ENCODE measurements at regions not wholly inside any gene's neighbourhood (a gene's known extent, or its start where the extent isn't known, plus 50 kb on each side); places are given as distances from the start of the nearest gene placed in this dataset.

GRCh38 chr13:76225815-76226489 lies 589.8 kb downstream of the LMO7 start:
- H3K27me3 ChIP-seq (ENCODE audit: insufficient read depth, low read depth), result no peaks in the 10 kb centered on the region

DNA sequence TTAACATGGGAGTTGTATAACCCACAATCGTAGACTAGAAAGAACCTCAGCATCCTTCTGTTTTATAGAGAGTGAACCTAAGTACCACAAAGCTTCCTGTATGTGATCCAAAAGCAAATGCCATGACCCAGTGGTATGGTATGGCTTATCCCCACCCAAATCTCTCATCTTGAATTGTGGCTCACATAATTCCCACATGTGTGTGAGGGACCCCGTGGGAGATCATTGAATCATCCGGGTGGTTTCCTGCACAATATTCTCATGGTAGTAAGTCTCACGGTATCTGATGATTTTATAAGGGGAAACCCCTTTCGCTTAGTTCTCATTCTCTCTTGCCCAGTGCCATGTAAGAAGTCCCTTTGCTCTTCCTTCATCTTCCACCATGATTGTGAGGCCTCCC lies 587.9 kb downstream of the LMO7 start:
- Histone ChIP-seq H3K27me3 (ENCODE audit: insufficient read depth, low read depth) (no peaks in the 10 kb centered on the region), H3K9me3 (ENCODE audit: insufficient read depth, low read depth) (no peaks in the 10 kb centered on the region), H2AFZ (no peak overlapping the region), H3K4me1 (replicated peaks; ENCODE audit: insufficient read depth) (no peaks in the 10 kb centered on the region), H3K36me3 (ENCODE audit: low read depth) (no peaks in the 10 kb centered on the region), H3K79me2 (ENCODE audit: low read depth) (no peaks in the 10 kb centered on the region), H3F3A (ENCODE audit: insufficient read depth, low read depth) (no peaks in the 10 kb centered on the region), H4K20me1 (ENCODE audit: insufficient read depth) (no peaks in the 10 kb centered on the region), H3K4me3 (no peak overlapping the region), H3K27ac (no peak overlapping the region), H3K4me2 (no peak overlapping the region), H3K9me2 (ENCODE audit: insufficient read depth) (no peaks in the 10 kb centered on the region)
- ChIA-PET CTCF (no interaction called here), POLR2A (ENCODE audit: unreplicated experiment) (no interaction called here)
- TF ChIP-seq CTCF (conservative IDR thresholded peaks at IDR 0.05) (no peak), EZH2 (IDR thresholded peaks at IDR 0.05; ENCODE audit: low read depth) (no peak)
- intact Hi-C loops (cut with micrococcal nuclease; ENCODE audit: unreplicated experiment), result no loop called here
- no TSS peak for BruUV-seq (replicated peaks)
- DNase-seq, result no peak

More at GRCh38 chr13:76225815-76226489, 589.8 kb downstream of the LMO7 start:
- CTCF ChIA-PET, result no interaction called here
- Histone ChIP-seq H3K4me1 (replicated peaks; ENCODE audit: insufficient read depth) (no peaks in the 10 kb centered on the region), H3K27ac (no peak overlapping the region), H3K9me2 (ENCODE audit: insufficient read depth) (no peaks in the 10 kb centered on the region), H3F3A (ENCODE audit: insufficient read depth, low read depth) (no peaks in the 10 kb centered on the region), H4K20me1 (ENCODE audit: insufficient read depth) (no peaks in the 10 kb centered on the region), H3K36me3 (ENCODE audit: low read depth) (no peaks in the 10 kb centered on the region), H3K79me2 (ENCODE audit: low read depth) (no peaks in the 10 kb centered on the region), H3K4me3 (no peak overlapping the region), H3K9me3 (ENCODE audit: insufficient read depth, low read depth) (no peaks in the 10 kb centered on the region), H3K4me2 (no peak overlapping the region), H2AFZ (no peak overlapping the region)
- POLR2A ChIA-PET (ENCODE audit: unreplicated experiment), result no interaction called here
- no peak for DNase-seq
- BruUV-seq (replicated peaks), result no TSS peak
- no peak for TF ChIP-seq EZH2 (IDR thresholded peaks at IDR 0.05; ENCODE audit: low read depth)
- TF ChIP-seq CTCF (conservative IDR thresholded peaks at IDR 0.05), result no peak
- intact Hi-C loops (cut with micrococcal nuclease; ENCODE audit: unreplicated experiment), result no loop called here

GRCh38 chr13:76223565-76223964 lies 587.4 kb downstream of the LMO7 start:
- CTCF ChIA-PET, result no interaction called here
- H3K9me2 ChIP-seq (ENCODE audit: insufficient read depth), result no peaks in the 10 kb centered on the region
- H3F3A ChIP-seq (ENCODE audit: insufficient read depth, low read depth), result no peaks in the 10 kb centered on the region
- intact Hi-C loops (cut with micrococcal nuclease; ENCODE audit: unreplicated experiment), result no loop called here
- TF ChIP-seq EZH2 (IDR thresholded peaks at IDR 0.05; ENCODE audit: low read depth) (no peak), CTCF (conservative IDR thresholded peaks at IDR 0.05) (no peak)
- H2AFZ ChIP-seq, result no peak overlapping the region
- H3K9me3 ChIP-seq (ENCODE audit: insufficient read depth, low read depth), result no peaks in the 10 kb centered on the region
- H4K20me1 ChIP-seq (ENCODE audit: insufficient read depth), result no peaks in the 10 kb centered on the region
- no peaks in the 10 kb centered on the region for H3K27me3 ChIP-seq (ENCODE audit: insufficient read depth, low read depth)
- no TSS peak for BruUV-seq (replicated peaks)
- H3K4me2 ChIP-seq, result no peak overlapping the region
- POLR2A ChIA-PET (ENCODE audit: unreplicated experiment), result no interaction called here
- no peak overlapping the region for H3K27ac ChIP-seq
- no peak for DNase-seq
- H3K4me1 ChIP-seq (replicated peaks; ENCODE audit: insufficient read depth), result no peaks in the 10 kb centered on the region
- H3K79me2 ChIP-seq (ENCODE audit: low read depth), result no peaks in the 10 kb centered on the region
- H3K36me3 ChIP-seq (ENCODE audit: low read depth), result no peaks in the 10 kb centered on the region
- H3K4me3 ChIP-seq, result no peak overlapping the region
